ENCODE measurements at regions not wholly inside any gene's neighbourhood (a gene's known extent, or its start where the extent isn't known, plus 50 kb on each side); places are given as distances from the start of the nearest gene placed in this dataset.

DNA sequence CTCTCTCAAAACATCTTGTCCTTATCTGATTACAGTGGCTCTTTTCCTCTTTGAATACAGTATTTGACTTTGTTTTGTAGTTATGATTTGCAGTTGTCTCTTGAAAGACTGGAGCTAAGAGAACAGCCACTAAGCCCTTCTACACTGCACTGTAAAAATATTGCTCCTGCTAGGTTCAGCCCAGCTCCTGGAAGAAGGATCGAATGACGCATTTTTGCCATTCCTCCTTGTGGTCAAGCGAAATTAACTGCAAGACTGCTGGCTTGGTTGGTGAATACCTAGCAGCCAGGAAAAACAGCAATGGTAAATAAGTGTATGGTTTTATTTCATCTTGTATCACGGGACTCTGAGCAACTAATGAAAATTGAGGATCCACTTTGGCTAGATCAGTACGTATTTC lies 407.8 kb upstream of the CDH2 start:
- DNase-seq = no peak
- no peak for TF ChIP-seq POLR2A (IDR thresholded peaks at IDR 0.05; ENCODE audit: low read length)
- no peak for TF ChIP-seq GATA1 (IDR thresholded peaks at IDR 0.05; ENCODE audit: low read depth, low read length)

- no peak for TF ChIP-seq POLR2A (IDR thresholded peaks at IDR 0.05; ENCODE audit: low read length)
- DNase-seq = no peak
Observed at GRCh38 chr18:28582724-28583123, 405.8 kb upstream of the CDH2 start.

GRCh38 chr18:28581521-28582071 lies 404.7 kb upstream of the CDH2 start:
- DNase-seq = no peak

GRCh38 chr18:28576941-28577340 lies 400.0 kb upstream of the CDH2 start:
- no peak for DNase-seq
- TF ChIP-seq GATA1 (IDR thresholded peaks at IDR 0.05; ENCODE audit: low read depth, low read length) (no peak), POLR2A (IDR thresholded peaks at IDR 0.05; ENCODE audit: low read length) (no peak)

More at GRCh38 chr18:28581521-28582071, 404.7 kb upstream of the CDH2 start:
- no peak for TF ChIP-seq GATA1 (IDR thresholded peaks at IDR 0.05; ENCODE audit: low read depth, low read length)
- TF ChIP-seq POLR2A (IDR thresholded peaks at IDR 0.05; ENCODE audit: low read length) = no peak

DNA sequence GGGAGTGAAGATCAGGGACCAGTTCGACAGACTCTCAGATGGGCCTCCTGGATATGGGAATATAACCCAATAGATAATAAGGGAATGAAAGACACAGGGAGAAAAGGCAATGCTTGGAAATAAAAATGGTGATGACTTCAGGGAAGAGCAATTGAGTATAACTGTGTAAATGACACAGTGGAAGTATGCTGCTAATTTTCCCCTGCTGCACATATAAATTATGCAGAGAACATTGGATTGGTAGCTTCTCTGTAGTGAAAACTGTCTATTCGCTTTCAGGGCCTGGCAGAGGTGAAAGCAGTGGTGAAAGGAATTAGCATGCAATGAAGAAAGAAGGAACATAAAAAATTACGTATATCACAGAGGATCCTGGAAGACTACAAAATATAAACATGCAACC lies 398.2 kb upstream of the CDH2 start:
- TF ChIP-seq GATA1 (IDR thresholded peaks at IDR 0.05; ENCODE audit: low read depth, low read length) (no peak), POLR2A (IDR thresholded peaks at IDR 0.05; ENCODE audit: low read length) (no peak)
- no peak for DNase-seq

- DNase-seq = no peak
- TF ChIP-seq GATA1 (IDR thresholded peaks at IDR 0.05; ENCODE audit: low read depth, low read length) (no peak), POLR2A (IDR thresholded peaks at IDR 0.05; ENCODE audit: low read length) (no peak)
Observed at GRCh38 chr18:28574175-28574574, 397.2 kb upstream of the CDH2 start.

GRCh38 chr18:28571929-28572328 lies 395.0 kb upstream of the CDH2 start:
- TF ChIP-seq POLR2A (IDR thresholded peaks at IDR 0.05; ENCODE audit: low read length) = no peak
- no peak for TF ChIP-seq GATA1 (IDR thresholded peaks at IDR 0.05; ENCODE audit: low read depth, low read length)
- DNase-seq = no peak

- TF ChIP-seq POLR2A (IDR thresholded peaks at IDR 0.05; ENCODE audit: low read length) = no peak
- no peak for TF ChIP-seq GATA1 (IDR thresholded peaks at IDR 0.05; ENCODE audit: low read depth, low read length)
- DNase-seq = no peak
Observed at GRCh38 chr18:28560331-28560730, 383.4 kb upstream of the CDH2 start.

GRCh38 chr18:28559511-28559910 lies 382.6 kb upstream of the CDH2 start:
- TF ChIP-seq POLR2A (IDR thresholded peaks at IDR 0.05; ENCODE audit: low read length) = no peak
- TF ChIP-seq GATA1 (IDR thresholded peaks at IDR 0.05; ENCODE audit: low read depth, low read length) = no peak

DNA sequence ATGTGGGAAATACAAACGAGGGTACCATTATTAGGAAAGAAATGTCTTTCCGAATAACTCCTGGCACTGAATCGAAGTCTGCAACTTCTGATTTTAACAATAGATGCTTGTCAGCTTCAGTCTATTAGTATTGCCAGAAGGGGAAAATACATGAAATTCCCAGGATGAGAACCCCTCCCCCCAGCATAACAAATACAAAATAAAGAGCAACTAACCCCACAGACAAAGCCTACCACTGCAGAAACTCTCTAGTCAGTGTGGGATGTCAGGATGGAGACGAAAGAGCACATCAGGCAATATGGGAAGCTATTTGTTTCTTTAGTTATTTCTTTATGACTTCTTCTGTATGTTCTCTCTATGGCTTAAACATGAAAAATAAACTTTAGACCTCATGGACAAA lies 365.0 kb upstream of the CDH2 start:
- no peak for DNase-seq
- TF ChIP-seq POLR2A (IDR thresholded peaks at IDR 0.05; ENCODE audit: low read length) = no peak

More at GRCh38 chr18:28559511-28559910, 382.6 kb upstream of the CDH2 start:
- no peak for DNase-seq

GRCh38 chr18:28541276-28541930 lies 364.5 kb upstream of the CDH2 start:
- DNase-seq = no peak
- no peak for TF ChIP-seq GATA1 (IDR thresholded peaks at IDR 0.05; ENCODE audit: low read depth, low read length)
- no peak for TF ChIP-seq POLR2A (IDR thresholded peaks at IDR 0.05; ENCODE audit: low read length)

- DNase-seq = no peak
- TF ChIP-seq GATA1 (IDR thresholded peaks at IDR 0.05; ENCODE audit: low read depth, low read length) = no peak
- no peak for TF ChIP-seq POLR2A (IDR thresholded peaks at IDR 0.05; ENCODE audit: low read length)
Observed at GRCh38 chr18:28529644-28530043, 352.7 kb upstream of the CDH2 start.

DNA sequence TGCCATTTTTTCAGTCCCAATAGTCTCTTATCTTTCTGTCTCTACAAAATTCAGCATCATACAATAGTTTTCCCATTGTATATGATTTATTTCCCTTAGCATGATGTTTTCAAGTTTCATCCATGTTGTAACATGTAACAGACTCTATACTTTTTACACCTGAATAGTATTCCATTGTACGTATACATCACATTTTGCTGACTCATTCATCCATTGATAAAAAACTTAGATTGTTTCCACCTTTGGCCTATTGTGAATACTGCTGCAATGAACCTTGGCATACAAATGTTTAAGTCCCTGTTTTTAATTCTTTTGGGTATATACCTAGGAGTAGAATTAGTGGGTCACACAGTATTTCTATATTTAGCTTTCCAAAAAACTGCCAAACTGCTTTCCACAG lies 349.3 kb upstream of the CDH2 start:
- DNase-seq = no peak

GRCh38 chr18:28523758-28524475 lies 347.0 kb upstream of the CDH2 start:
- no peak for DNase-seq
- TF ChIP-seq POLR2A (IDR thresholded peaks at IDR 0.05; ENCODE audit: low read length) (no peak), GATA1 (IDR thresholded peaks at IDR 0.05; ENCODE audit: low read depth, low read length) (no peak)

More for the DNA sequence above, 349.3 kb upstream of the CDH2 start:
- TF ChIP-seq GATA1 (IDR thresholded peaks at IDR 0.05; ENCODE audit: low read depth, low read length) = no peak
- TF ChIP-seq POLR2A (IDR thresholded peaks at IDR 0.05; ENCODE audit: low read length) = no peak

GRCh38 chr18:28522236-28522635 lies 345.3 kb upstream of the CDH2 start:
- TF ChIP-seq GATA1 (IDR thresholded peaks at IDR 0.05; ENCODE audit: low read depth, low read length) (no peak), POLR2A (IDR thresholded peaks at IDR 0.05; ENCODE audit: low read length) (no peak)
- DNase-seq = no peak

All from erythroblast (primary cell).